Frontal cortex (tissue), 3 donors: ENCODE measurements at regions not wholly inside any gene's neighbourhood (a gene's known extent, or its start where the extent isn't known, plus 50 kb on each side); places are given as distances from the start of the nearest gene placed in this dataset.
"Not testable (repeated sequence)": the region's sequence is repeated elsewhere in the genome, so short reads cannot be mapped to it uniquely, and the experiment has no call there.

Experiments
- DNase-seq, 2 donors: peaks; one replicate each; pipeline ENCODE4 v3.0.0; 2012; ENCODE audit warnings: low spot score in 2 of 2
- FAIRE-seq: peaks from 2 replicates; lab custom pipeline; 2012; peaks lifted over from hg19 to GRCh38; lab: Jason Lieb, UNC
- donor health status: control.
- donor health status: control.
- donor health status: control.

DNA sequence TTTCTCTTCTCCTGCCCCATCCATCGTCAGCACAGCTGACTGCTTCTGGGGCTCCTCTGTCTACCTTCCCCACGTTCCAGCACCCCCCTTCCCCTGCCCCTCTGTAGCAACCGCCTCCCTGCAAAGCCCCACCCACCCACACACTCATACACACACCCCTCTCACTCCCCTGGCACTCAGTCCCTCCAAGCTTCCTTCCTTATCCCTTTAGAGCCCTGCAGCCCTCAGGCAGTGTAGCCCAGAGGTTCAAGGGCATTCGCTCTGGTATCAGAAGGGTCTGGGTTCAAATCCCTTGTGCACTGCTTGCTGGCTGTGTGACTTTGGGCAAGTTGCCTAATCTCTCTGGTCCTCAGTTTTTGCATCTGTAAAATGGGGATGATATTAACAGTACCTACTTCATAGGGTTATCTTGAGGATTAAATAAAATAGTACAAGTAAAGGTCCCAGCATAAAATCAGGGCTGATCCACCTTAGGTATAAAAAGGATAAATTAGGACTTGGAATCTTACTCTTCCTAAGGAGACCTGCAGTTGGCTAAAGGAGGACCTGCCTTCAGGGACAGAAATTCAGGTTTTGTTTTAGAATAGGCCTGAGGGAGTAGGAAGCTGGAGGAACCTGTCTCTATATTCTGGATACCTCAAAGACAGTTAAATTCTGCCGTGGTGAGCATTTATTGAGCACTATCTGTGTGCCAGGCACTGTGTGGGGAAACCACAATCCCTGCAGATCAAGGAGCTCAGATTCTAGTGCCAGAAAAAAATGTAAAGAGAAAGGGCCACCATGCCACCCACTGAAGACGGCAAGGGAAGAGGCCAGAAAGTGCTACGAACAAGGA, 94.1 kb downstream of the SNX5 start:
- DNase-seq (no peak), FAIRE-seq (no peak)

DNA sequence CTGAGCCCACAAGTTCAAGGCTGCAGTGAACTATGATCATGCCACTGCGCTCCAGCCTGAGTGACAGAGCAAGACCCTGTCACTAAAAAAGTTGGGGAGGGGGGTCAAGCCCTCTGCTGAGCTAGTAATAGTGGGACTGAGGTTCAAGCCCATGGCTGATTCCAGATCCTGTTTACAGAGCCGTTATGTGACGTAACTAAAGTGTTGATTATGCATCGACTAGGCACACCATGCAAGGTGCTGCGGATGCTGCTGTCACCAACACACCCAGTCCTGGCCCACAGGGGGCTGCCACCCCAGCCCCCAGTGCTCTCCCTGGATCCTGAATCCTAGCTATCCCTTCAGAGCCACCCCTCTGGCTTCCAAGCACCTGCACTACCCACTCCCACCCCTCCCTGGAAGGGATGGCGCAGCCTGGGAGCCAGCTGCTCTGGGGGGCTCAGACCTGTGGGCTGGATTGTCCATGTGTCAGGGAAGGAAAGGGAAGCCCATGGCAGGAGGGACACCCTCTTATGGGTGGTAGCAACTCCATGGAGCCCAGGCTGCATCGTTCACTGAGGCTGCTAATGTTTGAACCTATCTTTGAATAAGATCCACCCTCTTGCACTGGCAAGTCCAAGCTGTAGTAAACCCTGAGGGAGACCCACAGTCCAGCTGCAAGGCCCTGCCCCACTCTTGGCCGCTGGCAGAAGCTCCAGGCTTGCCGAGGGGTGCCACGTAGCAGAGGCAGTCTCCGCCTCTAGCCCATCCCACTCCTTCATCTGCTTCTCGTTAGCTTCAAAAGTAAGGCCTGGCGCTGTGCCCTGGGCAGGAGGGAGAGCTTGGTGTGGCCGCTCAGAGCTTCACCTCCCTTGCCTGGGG, 95.0 kb downstream of the SNX5 start:
- DNase-seq (peak in 1 of 2 donors; percentile 44), FAIRE-seq (no peak)

GRCh38 chr20:17872959-17873358, 95.6 kb downstream of the SNX5 start:
- no peak for FAIRE-seq

DNA sequence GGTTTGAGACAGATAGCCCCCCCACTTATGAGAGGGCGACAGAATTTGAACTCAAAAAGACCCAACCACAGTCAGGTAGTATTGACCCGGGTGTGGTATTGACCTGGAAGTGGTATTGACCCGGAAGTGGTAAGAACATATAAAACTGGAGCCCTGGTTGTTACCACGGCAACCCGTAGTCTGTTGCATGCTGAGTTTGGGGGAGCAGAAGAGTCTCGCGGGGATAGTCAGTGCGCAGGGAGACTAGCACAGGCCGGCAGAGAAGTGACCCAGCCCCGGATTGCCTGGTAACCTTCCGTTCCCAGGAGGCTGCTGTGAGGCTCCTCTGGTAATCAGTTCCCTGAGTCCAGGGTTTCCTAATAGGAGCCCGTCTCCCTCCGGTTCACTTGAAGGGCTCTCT, 96.2 kb downstream of the SNX5 start:
- FAIRE-seq (no peak), DNase-seq (no peak)

More at GRCh38 chr20:17872959-17873358, 95.6 kb downstream of the SNX5 start:
- DNase-seq: no peak

- FAIRE-seq (no peak), DNase-seq (no peak)
These were observed 96.7 kb downstream of the SNX5 start for GRCh38 chr20:17871886-17872285.

DNA sequence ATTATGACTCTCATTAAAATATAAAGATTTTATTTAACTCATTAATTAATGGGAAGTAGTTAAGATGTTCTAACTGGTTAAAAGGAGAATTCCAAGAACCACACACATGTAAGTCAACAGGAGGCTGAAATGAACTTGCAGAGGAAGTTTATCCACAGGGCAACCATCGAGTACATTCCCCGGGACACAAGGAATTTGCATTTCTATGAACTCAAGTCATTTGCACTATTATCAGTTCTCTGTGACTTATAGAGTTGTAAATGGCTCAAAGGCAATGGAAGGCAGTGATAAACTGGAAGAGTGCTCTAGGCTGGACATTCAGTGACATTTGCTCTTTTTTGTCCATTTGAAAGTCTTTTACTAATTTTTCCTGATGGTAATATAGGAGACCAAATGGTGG, 97.4 kb downstream of the SNX5 start:
- no peak for FAIRE-seq
- no peak for DNase-seq

DNA sequence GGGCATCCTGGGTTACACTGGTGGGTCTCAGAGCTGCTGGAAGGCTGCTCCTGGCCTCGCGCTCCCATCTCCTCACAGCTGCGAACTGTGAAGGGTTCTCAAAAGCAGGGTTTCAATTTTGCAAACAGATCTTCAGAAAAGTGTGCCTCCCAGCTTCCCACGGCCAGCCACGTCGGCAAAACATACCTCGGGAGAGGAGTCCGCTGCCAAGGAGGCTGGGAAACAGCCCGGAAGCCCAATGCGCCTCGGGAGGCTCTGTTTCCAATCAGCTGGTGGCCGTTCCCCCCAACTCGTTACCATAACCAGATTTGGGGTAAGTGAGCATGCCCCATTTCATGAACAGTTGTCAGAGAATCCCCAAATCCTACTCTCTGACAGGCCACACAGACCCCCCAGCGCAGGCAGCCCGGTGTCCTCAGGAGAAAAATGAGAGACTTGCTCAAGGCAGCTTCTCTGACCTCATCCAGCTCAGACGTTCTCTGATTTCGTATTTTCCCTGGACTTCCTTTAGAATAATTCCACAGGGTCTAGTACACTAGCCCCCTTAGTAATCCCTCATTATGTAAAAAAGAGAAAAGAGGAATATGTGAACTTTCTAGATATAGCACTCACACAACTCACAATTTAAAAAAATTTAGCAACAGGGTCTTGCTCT, 98.4 kb downstream of the SNX5 start:
- FAIRE-seq: no peak

GRCh38 chr20:17869295-17869994, 99.1 kb downstream of the SNX5 start:
- FAIRE-seq (no peak), DNase-seq (no peak)

More for the DNA sequence above, 98.4 kb downstream of the SNX5 start:
- DNase-seq: no peak

DNA sequence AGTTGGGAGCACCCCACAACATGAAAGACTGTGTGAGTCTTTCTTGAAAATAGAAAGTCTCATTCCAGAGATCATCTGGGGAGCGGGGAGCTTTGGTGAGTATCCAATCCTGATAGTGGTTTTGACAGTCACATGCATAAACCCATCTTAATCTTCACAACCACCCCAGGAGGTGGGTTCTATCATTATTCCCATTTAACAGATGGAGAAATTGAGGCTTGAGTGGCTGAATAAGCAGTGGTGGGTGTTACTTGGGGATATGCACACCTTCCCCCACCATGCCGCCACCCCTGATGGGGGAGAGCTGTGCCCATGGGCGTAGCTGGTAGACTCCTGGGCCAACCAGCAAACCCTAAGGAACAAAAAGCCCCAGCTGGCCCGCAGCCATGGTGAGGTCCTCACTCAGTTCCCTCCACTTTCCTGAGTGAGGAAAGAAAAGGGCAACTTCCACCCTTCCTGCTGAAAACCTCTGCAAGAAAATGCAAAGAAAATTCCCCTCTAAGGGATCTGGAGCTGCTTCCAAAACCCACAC, 99.8 kb downstream of the SNX5 start:
- FAIRE-seq (no peak), DNase-seq (no peak)

DNA sequence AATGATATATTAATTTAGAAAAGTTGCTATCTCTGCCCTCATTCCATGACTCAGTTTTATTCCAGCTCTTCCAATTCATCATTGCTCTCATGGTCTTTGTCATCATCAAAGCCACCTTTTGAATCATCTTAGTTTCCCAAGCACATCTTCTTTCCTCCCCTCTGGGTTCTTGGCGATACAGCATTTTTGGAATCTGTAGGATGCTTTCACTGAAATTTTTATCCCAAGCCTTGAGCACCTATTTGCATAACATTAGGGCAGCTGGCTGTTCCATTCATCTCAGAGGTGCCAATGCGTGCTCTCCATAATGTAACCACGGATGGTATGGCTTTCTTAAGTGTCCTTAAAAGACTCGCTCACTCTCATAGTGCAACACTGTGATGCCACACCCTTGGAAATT, 100.4 kb downstream of the SNX5 start:
- DNase-seq (no peak), FAIRE-seq (no peak)

GRCh38 chr20:17867131-17867925, 101.3 kb downstream of the SNX5 start:
- FAIRE-seq (no peak), DNase-seq (no peak)

DNA sequence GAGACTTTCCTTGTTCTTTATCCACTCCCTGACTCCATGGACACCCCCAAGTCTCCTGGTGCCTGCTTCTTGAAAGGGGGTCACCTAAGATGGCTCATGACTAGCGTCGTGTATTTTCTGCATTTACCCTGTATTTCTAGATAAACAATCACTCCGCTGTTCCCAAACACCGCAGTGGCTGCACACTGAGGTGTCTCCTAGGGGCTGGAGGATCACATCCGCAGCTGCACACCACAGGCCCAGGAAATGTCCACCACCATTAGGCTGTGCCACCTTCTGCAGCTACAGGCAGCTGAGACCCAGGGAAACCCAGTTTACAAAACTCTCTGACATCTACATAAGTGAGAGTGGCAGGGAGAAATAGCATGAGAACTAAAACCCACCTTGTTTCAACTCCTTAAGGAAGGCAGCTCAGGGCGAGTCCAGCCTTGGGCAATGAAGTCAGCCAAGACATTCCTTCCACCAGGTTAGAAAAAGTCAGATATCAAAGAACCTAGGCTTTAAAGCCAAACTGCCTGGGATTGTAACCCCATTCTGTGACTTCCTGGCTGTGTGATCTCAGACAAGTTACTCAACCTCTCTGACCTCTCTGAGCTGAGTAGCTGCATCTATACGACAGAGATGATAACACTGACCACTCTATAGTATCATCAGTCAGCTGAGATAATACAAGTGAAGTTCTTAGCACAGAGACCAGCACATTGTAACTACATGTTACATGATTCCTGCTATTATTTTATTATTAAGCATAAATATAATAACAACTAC, 102.2 kb downstream of the SNX5 start:
- FAIRE-seq (no peak), DNase-seq (no peak)

- no peak for DNase-seq
- no peak for FAIRE-seq
These were observed 104.9 kb downstream of the SNX5 start for GRCh38 chr20:17863577-17864292.

DNA sequence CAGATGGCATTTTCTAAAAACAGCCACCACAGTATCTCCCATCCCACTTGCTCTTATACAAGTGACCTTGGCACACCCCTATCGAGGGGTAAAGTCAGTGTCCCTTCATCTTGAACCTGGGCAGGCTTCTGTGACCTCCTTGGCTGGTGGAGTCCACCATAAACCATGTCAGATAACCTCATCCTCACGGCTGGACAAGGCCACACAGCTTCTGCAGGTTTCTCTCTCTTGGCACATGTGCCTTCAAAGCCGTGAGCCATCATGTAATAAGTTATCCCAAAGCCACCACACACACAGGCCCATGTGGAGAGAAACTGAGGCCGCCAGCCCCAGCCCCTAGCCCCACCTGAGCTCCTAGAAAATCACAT, 105.4 kb downstream of the SNX5 start:
- DNase-seq (no peak), FAIRE-seq (no peak)

DNA sequence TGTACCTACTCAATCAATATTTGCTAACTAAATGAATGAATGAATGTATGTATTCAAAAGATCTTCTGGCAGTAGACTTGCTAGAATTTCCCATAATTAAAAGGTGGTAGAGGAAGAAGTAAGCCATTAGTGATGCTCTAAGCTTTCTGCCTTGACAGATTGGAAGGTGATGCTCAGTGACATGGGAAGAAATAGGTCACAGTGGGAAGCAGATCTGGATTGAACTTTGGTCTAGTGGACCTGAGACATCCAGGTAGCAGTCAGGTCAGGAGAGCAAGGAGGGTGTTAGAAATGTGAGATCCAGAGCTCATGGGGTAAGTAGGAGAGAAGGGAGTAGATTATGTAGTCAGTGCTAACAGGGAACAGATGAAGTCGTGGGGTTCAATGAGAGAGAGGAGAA, 106.4 kb downstream of the SNX5 start:
- DNase-seq (no peak), FAIRE-seq (no peak)

GRCh38 chr20:17861620-17862019, 107.0 kb downstream of the SNX5 start:
- not testable (repeated sequence) for FAIRE-seq, DNase-seq

GRCh38 chr20:17860301-17861197, 108.0 kb downstream of the SNX5 start:
- no peak for DNase-seq

More at GRCh38 chr20:17860301-17861197, 108.0 kb downstream of the SNX5 start:
- FAIRE-seq: no peak
